ENCODE measurements at regions not wholly inside any gene's neighbourhood (a gene's known extent, or its start where the extent isn't known, plus 50 kb on each side); places are given as distances from the start of the nearest gene placed in this dataset.

- no peak overlapping the region for H3K27ac Mint-ChIP-seq (ENCODE audit: unreplicated experiment)
- H3K4me1 Mint-ChIP-seq (ENCODE audit: low read depth, unreplicated experiment) = peaks cover 2% of the 10 kb centered on the region
- H3K4me3 Mint-ChIP-seq (ENCODE audit: unreplicated experiment) = no peak overlapping the region
- no peaks in the 10 kb centered on the region for H3K36me3 Mint-ChIP-seq (ENCODE audit: unreplicated experiment)
- no peak for TF ChIP-seq CTCF (IDR thresholded peaks at IDR 0.05; ENCODE audit: partially characterized antibody, unreplicated experiment)
- H3K9me3 Mint-ChIP-seq (ENCODE audit: unreplicated experiment) = no peaks in the 10 kb centered on the region
- no peaks in the 10 kb centered on the region for H3K27me3 Mint-ChIP-seq (ENCODE audit: unreplicated experiment)
- no peak for DNase-seq
These were observed 561.9 kb upstream of the KCND2 start for GRCh38 chr7:119711104-119711503.

GRCh38 chr7:119712886-119713462 lies 560.0 kb upstream of the KCND2 start:
- TF ChIP-seq CTCF (IDR thresholded peaks at IDR 0.05; ENCODE audit: partially characterized antibody, unreplicated experiment) = no peak
- no peak overlapping the region for H3K4me3 Mint-ChIP-seq (ENCODE audit: unreplicated experiment)
- no peaks in the 10 kb centered on the region for H3K9me3 Mint-ChIP-seq (ENCODE audit: unreplicated experiment)
- no peaks in the 10 kb centered on the region for H3K36me3 Mint-ChIP-seq (ENCODE audit: unreplicated experiment)
- H3K27ac Mint-ChIP-seq (ENCODE audit: unreplicated experiment) = no peak overlapping the region
- H3K4me1 Mint-ChIP-seq (ENCODE audit: low read depth, unreplicated experiment) = peaks cover 2% of the 10 kb centered on the region
- no peaks in the 10 kb centered on the region for H3K27me3 Mint-ChIP-seq (ENCODE audit: unreplicated experiment)
- DNase-seq = no peak

GRCh38 chr7:119713606-119714005 lies 559.4 kb upstream of the KCND2 start:
- Mint-ChIP-seq H3K4me1 (ENCODE audit: low read depth, unreplicated experiment) (peaks cover 2% of the 10 kb centered on the region), H3K4me3 (ENCODE audit: unreplicated experiment) (no peak overlapping the region), H3K27me3 (ENCODE audit: unreplicated experiment) (no peaks in the 10 kb centered on the region), H3K9me3 (ENCODE audit: unreplicated experiment) (no peaks in the 10 kb centered on the region), H3K27ac (ENCODE audit: unreplicated experiment) (no peak overlapping the region), H3K36me3 (ENCODE audit: unreplicated experiment) (no peaks in the 10 kb centered on the region)
- DNase-seq = no peak
- no peak for TF ChIP-seq CTCF (IDR thresholded peaks at IDR 0.05; ENCODE audit: partially characterized antibody, unreplicated experiment)

GRCh38 chr7:119720541-119720940 lies 552.4 kb upstream of the KCND2 start:
- Mint-ChIP-seq H3K4me1 (ENCODE audit: low read depth, unreplicated experiment) (peaks cover 9% of the 10 kb centered on the region), H3K4me3 (ENCODE audit: unreplicated experiment) (no peak overlapping the region), H3K9me3 (ENCODE audit: unreplicated experiment) (peaks cover 2% of the 10 kb centered on the region), H3K27me3 (ENCODE audit: unreplicated experiment) (no peaks in the 10 kb centered on the region), H3K36me3 (ENCODE audit: unreplicated experiment) (no peaks in the 10 kb centered on the region), H3K27ac (ENCODE audit: unreplicated experiment) (peak overlapping the region; percentile 5)
- no peak for TF ChIP-seq CTCF (IDR thresholded peaks at IDR 0.05; ENCODE audit: partially characterized antibody, unreplicated experiment)
- no peak for DNase-seq

GRCh38 chr7:119724041-119724792 lies 548.8 kb upstream of the KCND2 start:
- no peak for DNase-seq
- TF ChIP-seq CTCF (IDR thresholded peaks at IDR 0.05; ENCODE audit: partially characterized antibody, unreplicated experiment) = no peak
- no peaks in the 10 kb centered on the region for H3K27me3 Mint-ChIP-seq (ENCODE audit: unreplicated experiment)
- peaks cover 9% of the 10 kb centered on the region for H3K4me1 Mint-ChIP-seq (ENCODE audit: low read depth, unreplicated experiment)
- H3K27ac Mint-ChIP-seq (ENCODE audit: unreplicated experiment) = no peak overlapping the region
- no peaks in the 10 kb centered on the region for H3K36me3 Mint-ChIP-seq (ENCODE audit: unreplicated experiment)
- H3K9me3 Mint-ChIP-seq (ENCODE audit: unreplicated experiment) = peaks cover 2% of the 10 kb centered on the region
- no peak overlapping the region for H3K4me3 Mint-ChIP-seq (ENCODE audit: unreplicated experiment)

All from glutamatergic neuron (in vitro differentiated cells).